ENCODE measurements at regions not wholly inside any gene's neighbourhood (a gene's known extent, or its start where the extent isn't known, plus 50 kb on each side); places are given as distances from the start of the nearest gene placed in this dataset.

DNA sequence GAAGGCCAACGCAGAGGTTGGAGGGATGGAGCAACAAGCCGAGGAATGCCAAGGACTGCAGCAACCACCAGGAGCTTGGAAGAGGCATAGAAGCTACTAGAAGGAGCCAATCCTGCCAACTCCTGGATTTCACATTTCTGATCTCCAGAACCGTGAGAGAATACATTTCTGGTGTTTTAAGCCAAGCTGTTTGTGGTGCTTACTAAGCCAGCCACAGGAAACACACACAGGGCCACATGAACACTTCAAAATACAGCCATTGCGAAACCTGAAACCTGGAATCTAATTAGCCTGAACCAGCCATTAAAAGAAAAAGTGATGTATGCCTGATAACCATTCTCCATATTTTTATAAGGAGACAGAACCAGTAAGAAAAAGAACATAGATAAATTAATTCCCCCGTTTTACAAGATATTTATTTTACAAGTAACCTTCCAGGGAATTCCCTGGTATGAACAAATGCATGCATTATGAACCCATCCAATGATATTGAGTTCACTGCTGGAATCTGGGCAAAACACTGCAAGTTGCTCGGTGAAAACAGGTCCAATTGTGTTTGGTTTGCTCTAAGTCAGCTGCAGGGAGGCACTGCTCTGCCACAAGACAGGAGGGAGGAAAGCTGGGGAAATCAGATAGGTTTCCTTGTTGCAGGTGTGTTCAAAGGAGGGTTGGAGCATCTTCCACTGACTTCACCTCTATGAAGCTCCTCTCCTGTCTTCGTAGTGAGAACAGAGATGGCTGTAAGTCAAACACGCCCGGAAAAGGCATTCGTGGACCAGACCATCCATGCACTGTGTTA, 70.2 kb downstream of the ETS2 start:
- H3K36me3 ChIP-seq, result no peaks in the 10 kb centered on the region
- 80 to 90% methylated on average over 10 of the region's 10 CpGs for WGBS, 2 donors

More for the DNA sequence above, 70.2 kb downstream of the ETS2 start:
- TF ChIP-seq POLR2AphosphoS5 (IDR thresholded peaks at IDR 0.05) (no peak), POLR2A (IDR thresholded peaks at IDR 0.05) (no peak), EP300 (IDR thresholded peaks at IDR 0.05) (no peak)
- TF ChIP-seq, protein P1, sequence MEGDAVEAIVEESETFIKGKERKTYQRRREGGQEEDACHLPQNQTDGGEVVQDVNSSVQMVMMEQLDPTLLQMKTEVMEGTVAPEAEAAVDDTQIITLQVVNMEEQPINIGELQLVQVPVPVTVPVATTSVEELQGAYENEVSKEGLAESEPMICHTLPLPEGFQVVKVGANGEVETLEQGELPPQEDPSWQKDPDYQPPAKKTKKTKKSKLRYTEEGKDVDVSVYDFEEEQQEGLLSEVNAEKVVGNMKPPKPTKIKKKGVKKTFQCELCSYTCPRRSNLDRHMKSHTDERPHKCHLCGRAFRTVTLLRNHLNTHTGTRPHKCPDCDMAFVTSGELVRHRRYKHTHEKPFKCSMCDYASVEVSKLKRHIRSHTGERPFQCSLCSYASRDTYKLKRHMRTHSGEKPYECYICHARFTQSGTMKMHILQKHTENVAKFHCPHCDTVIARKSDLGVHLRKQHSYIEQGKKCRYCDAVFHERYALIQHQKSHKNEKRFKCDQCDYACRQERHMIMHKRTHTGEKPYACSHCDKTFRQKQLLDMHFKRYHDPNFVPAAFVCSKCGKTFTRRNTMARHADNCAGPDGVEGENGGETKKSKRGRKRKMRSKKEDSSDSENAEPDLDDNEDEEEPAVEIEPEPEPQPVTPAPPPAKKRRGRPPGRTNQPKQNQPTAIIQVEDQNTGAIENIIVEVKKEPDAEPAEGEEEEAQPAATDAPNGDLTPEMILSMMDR (IDR thresholded peaks at IDR 0.05), result no peak
- Histone ChIP-seq H3K9me3 (no peaks in the 10 kb centered on the region), H3K27ac (no peak overlapping the region), H3K27me3 (no peaks in the 10 kb centered on the region), H3K4me1 (peaks cover 0 to 5% (median 0%) of the 10 kb centered on the region in 4 donors), H3K4me3 (no peak overlapping the region)
- intact Hi-C loops (cut with DNase I), result no loop called here
- no peak for DNase-seq

Small RNA genes lying in the stretch of these regions (small RNA-seq; reads per million reads assigned to genes)
- 0 reads per million in 3 donors for gene RF00091

Data from sigmoid colon (tissue), 6 donors.